Kidney (tissue), 13 donors: ENCODE measurements at regions not wholly inside any gene's neighbourhood (a gene's known extent, or its start where the extent isn't known, plus 50 kb on each side); places are given as distances from the start of the nearest gene placed in this dataset.

Experiments
- DNase-seq, 5 donors: peaks; one replicate each; pipeline ENCODE4 v3.0.0-alpha.2; 2013 to 2020
- FAIRE-seq: peaks from 2 replicates; lab custom pipeline; 2012; peaks lifted over from hg19 to GRCh38; lab: Jason Lieb, UNC
- H3K27ac ChIP-seq, 2 donors: one replicate each; pipeline ENCODE4 v1.7.0; 2013; ENCODE audit warnings: low read depth in 2 of 2, low read length in 2 of 2, inconsistent platforms in 1 of 2
- H3K27me3 ChIP-seq: one replicate; pipeline ENCODE4 v1.7.1; 2013; ENCODE audit warnings: low read length, inconsistent platforms; ENCODE audit not compliant: control insufficient read depth, insufficient read depth
- H3K36me3 ChIP-seq, 3 donors: one replicate each; pipeline versions ENCODE4 v1.7.0 to v1.7.1; 2013; ENCODE audit warnings: low read length in 3 of 3, control low read depth in 1 of 3, inconsistent platforms in 1 of 3; ENCODE audit not compliant: insufficient read depth in 3 of 3, control insufficient read depth in 2 of 3
- H3K4me1 ChIP-seq, 3 donors: one replicate each; pipeline versions ENCODE4 v1.7.0 to v1.7.1; 2013; ENCODE audit warnings: low read length in 3 of 3, inconsistent platforms in 1 of 3, low read depth in 1 of 3; ENCODE audit not compliant: control insufficient read depth in 2 of 3, insufficient read depth in 2 of 3
- H3K4me3 ChIP-seq, 3 donors: one replicate each; pipeline versions ENCODE4 v1.7.0 to v1.8.1; 2013; ENCODE audit warnings: low read length in 3 of 3, control low read depth in 1 of 3, inconsistent platforms in 1 of 3
- H3K9ac ChIP-seq, 3 donors: one replicate each; pipeline versions ENCODE4 v1.7.0 to v1.7.1; 2013; ENCODE audit warnings: low read length in 3 of 3, control low read depth in 1 of 3, inconsistent platforms in 1 of 3
- H3K9me3 ChIP-seq, 3 donors: one replicate each; pipeline versions ENCODE4 v1.7.0 to v1.7.1; 2013; ENCODE audit warnings: low read length in 3 of 3, control low read depth in 1 of 3, inconsistent platforms in 1 of 3; ENCODE audit not compliant: control insufficient read depth in 2 of 3, insufficient read depth in 1 of 3
- CTCF ChIP-seq: IDR thresholded peaks from 3 replicates; pipeline ENCODE4 v1.5.1; 2012; ENCODE audit warnings: mild to moderate bottlenecking, moderate library complexity, borderline replicate concordance; ENCODE audit not compliant: insufficient read depth; ENCODE audit errors: extremely low read depth
- intact Hi-C: fragments of 100-400 bp; cut with DNase I; formaldehyde crosslinking; loops from one replicate; pipeline ENCODE4 v1.11.1; 2022
- donor health status: control.
- donor health status: control.
- donor health status: control.
- donor health status: control.
- donor health status: control.
- donor health status: DM: yes; HTN: yes; CAD: no.
- donor health status: Normal renal cell carcinoma (clear cell type).

- Histone ChIP-seq H3K9ac (no peak overlapping the region), H3K36me3 (no peaks in the 10 kb centered on the region), H3K27me3 (no peaks in the 10 kb centered on the region), H3K4me3 (no peak overlapping the region), H3K27ac (no peak overlapping the region), H3K4me1 (peaks cover 0 to 3% (median 0%) of the 10 kb centered on the region in 3 donors), H3K9me3 (peaks cover 0 to 5% (median 0%) of the 10 kb centered on the region in 3 donors)
- intact Hi-C loops: no loop called here
- no peak for TF ChIP-seq CTCF
- DNase-seq (no peak), FAIRE-seq (peak; percentile 6)
Measured at GRCh38 chr4:136748165-136748564, 784.1 kb downstream of the PCDH18 start.

GRCh38 chr4:136743238-136743637 is 789.1 kb downstream of the PCDH18 start:
- intact Hi-C loops: no loop called here
- Histone ChIP-seq H3K9ac (no peak overlapping the region), H3K4me3 (no peak overlapping the region), H3K27me3 (no peaks in the 10 kb centered on the region), H3K4me1 (peaks cover 0 to 3% (median 0%) of the 10 kb centered on the region in 3 donors), H3K36me3 (no peaks in the 10 kb centered on the region), H3K27ac (no peak overlapping the region), H3K9me3 (peaks cover 0 to 5% (median 0%) of the 10 kb centered on the region in 3 donors)
- DNase-seq (no peak), FAIRE-seq (no peak)
- TF ChIP-seq CTCF: no peak

GRCh38 chr4:136742333-136742732 is 790.0 kb downstream of the PCDH18 start:
- TF ChIP-seq CTCF: no peak
- no peak for FAIRE-seq

GRCh38 chr4:136741468-136741867 is 790.8 kb downstream of the PCDH18 start:
- no peaks in the 10 kb centered on the region for H3K27me3 ChIP-seq
- H3K27ac ChIP-seq: no peak overlapping the region
- no peaks in the 10 kb centered on the region for H3K36me3 ChIP-seq
- H3K4me3 ChIP-seq: no peak overlapping the region
- no peak for TF ChIP-seq CTCF
- peaks cover 0 to 3% (median 0%) of the 10 kb centered on the region in 3 donors for H3K4me1 ChIP-seq
- H3K9me3 ChIP-seq: peaks cover 0 to 5% (median 0%) of the 10 kb centered on the region in 3 donors
- no peak overlapping the region for H3K9ac ChIP-seq
- intact Hi-C loops: no loop called here
- no peak for FAIRE-seq
- DNase-seq: no peak

More at GRCh38 chr4:136742333-136742732, 790.0 kb downstream of the PCDH18 start:
- peaks cover 0 to 5% (median 0%) of the 10 kb centered on the region in 3 donors for H3K9me3 ChIP-seq
- no peaks in the 10 kb centered on the region for H3K36me3 ChIP-seq
- no peak overlapping the region for H3K9ac ChIP-seq
- intact Hi-C loops: no loop called here
- H3K27me3 ChIP-seq: no peaks in the 10 kb centered on the region
- DNase-seq: no peak
- H3K4me1 ChIP-seq: peaks cover 0 to 3% (median 0%) of the 10 kb centered on the region in 3 donors
- H3K27ac ChIP-seq: no peak overlapping the region
- no peak overlapping the region for H3K4me3 ChIP-seq
